GM18502 (cell line): ENCODE measurements at regions not wholly inside any gene's neighbourhood (a gene's known extent, or its start where the extent isn't known, plus 50 kb on each side); places are given as distances from the start of the nearest gene placed in this dataset.

Experiments used
- ATAC-seq: cut with Tn5 transposase; IDR thresholded peaks from one replicate; pipeline ENCODE4 v1.9.1; 2021; ENCODE audit warnings: mild to moderate bottlenecking; ENCODE audit not compliant: unreplicated experiment, poor library complexity

- no peak for ATAC-seq
These were observed 1054.3 kb downstream of the VRK1 start for GRCh38 chr14:97851428-97851995.

- no peak for ATAC-seq
These were observed 1057.7 kb downstream of the VRK1 start for GRCh38 chr14:97854918-97855317.

GRCh38 chr14:97866195-97866594 lies 1069.0 kb downstream of the VRK1 start:
- ATAC-seq, result no peak

- no peak for ATAC-seq
These were observed 1069.5 kb downstream of the VRK1 start for GRCh38 chr14:97866664-97867063.

GRCh38 chr14:97873291-97873690 lies 1076.1 kb downstream of the VRK1 start:
- ATAC-seq, result no peak

GRCh38 chr14:97874394-97874793 lies 1077.2 kb downstream of the VRK1 start:
- no peak for ATAC-seq

GRCh38 chr14:97878206-97878605 lies 1081.0 kb downstream of the VRK1 start:
- no peak for ATAC-seq

GRCh38 chr14:97878727-97879126 lies 1081.5 kb downstream of the VRK1 start:
- no peak for ATAC-seq

- no peak for ATAC-seq
These were observed 1090.5 kb downstream of the VRK1 start for GRCh38 chr14:97887690-97888089.

- ATAC-seq, result no peak
These were observed 1091.1 kb downstream of the VRK1 start for GRCh38 chr14:97888331-97888730.

- ATAC-seq, result no peak
These were observed 1094.3 kb downstream of the VRK1 start for GRCh38 chr14:97891515-97891914.

- ATAC-seq, result no peak
These were observed 1097.4 kb downstream of the VRK1 start for GRCh38 chr14:97894552-97894951.

GRCh38 chr14:97900196-97900854 lies 1103.1 kb downstream of the VRK1 start:
- ATAC-seq, result no peak

GRCh38 chr14:97902630-97903029 lies 1105.4 kb downstream of the VRK1 start:
- no peak for ATAC-seq

GRCh38 chr14:97903821-97904220 lies 1106.6 kb downstream of the VRK1 start:
- no peak for ATAC-seq

GRCh38 chr14:97912217-97912616 lies 1115.0 kb downstream of the VRK1 start:
- no peak for ATAC-seq

GRCh38 chr14:97916100-97916499 lies 1118.9 kb downstream of the VRK1 start:
- no peak for ATAC-seq

- no peak for ATAC-seq
These were observed 1119.7 kb downstream of the VRK1 start for GRCh38 chr14:97916669-97917568.

- no peak for ATAC-seq
These were observed 1123.0 kb downstream of the VRK1 start for GRCh38 chr14:97920201-97920600.

- ATAC-seq, result no peak
These were observed 1124.1 kb downstream of the VRK1 start for GRCh38 chr14:97921296-97921695.

- ATAC-seq, result no peak
These were observed 1127.9 kb downstream of the VRK1 start for GRCh38 chr14:97924922-97925613.
